HEK293 (cell line): ENCODE measurements at regions not wholly inside any gene's neighbourhood (a gene's known extent, or its start where the extent isn't known, plus 50 kb on each side); places are given as distances from the start of the nearest gene placed in this dataset.

ENCODE experiments used
- CTCF ChIA-PET: fragments of 350-600 bp; formaldehyde crosslinking; extraction: SDS; loops from one replicate; lab custom pipeline; 2021; ENCODE audit warnings: antibody characterized with exemption; lab: Yijun Ruan, JAX
- POLR2A ChIA-PET: fragments of 300-600 bp; formaldehyde crosslinking; extraction: SDS; loops from one replicate; lab custom pipeline; 2020; ENCODE audit warnings: antibody characterized with exemption, inconsistent platforms; lab: Yijun Ruan, JAX
- H3K27ac ChIP-seq: fragments of 200-500 bp; sonication (Bioruptor generic); 2 replicates; pipeline ENCODE4 v1.5.1; 2014; ENCODE audit warnings: low read depth, low read length, control low read depth, inconsistent platforms; ENCODE audit errors: extremely low read depth
- H3K36me3 ChIP-seq, 2 experiments: fragments of 200-500 bp in 1 of 2; sonication (Bioruptor generic) in 1 of 2; 1 replicate in 1 of 2; 2 replicates in 1 of 2; pipeline ENCODE4 v1.5.1; 2014 to 2017; ENCODE audit warnings: inconsistent platforms in 2 of 2, low read length in 2 of 2; ENCODE audit not compliant: control insufficient read depth in 2 of 2, insufficient read depth in 1 of 2
- H3K4me1 ChIP-seq: fragments of 200-500 bp; sonication (Bioruptor generic); 2 replicates; pipeline ENCODE4 v1.5.1; 2014; ENCODE audit warnings: mild to moderate bottlenecking, low read length, inconsistent platforms; ENCODE audit not compliant: control insufficient read depth, insufficient read depth
- H3K4me3 ChIP-seq: 2 replicates; pipeline ENCODE4 v1.5.1; 2011; ENCODE audit warnings: low read depth, mild to moderate bottlenecking, control low read depth, low read length, moderate library complexity
- H3K9me3 ChIP-seq: fragments of 200-500 bp; sonication (Bioruptor generic); 2 replicates; pipeline ENCODE4 v1.5.1; 2014; ENCODE audit warnings: low read depth, low read length, inconsistent platforms; ENCODE audit not compliant: control insufficient read depth, insufficient read depth
- GFI1B ChIP-seq: fragments of 450-650 bp; formaldehyde crosslinking; IDR thresholded peaks from 2 replicates; pipeline ENCODE4 v1.5.1; 2016; ENCODE audit warnings: missing biosample characterization, missing genetic modification characterization
- INSM2 ChIP-seq: fragments of 450-650 bp; formaldehyde crosslinking; IDR thresholded peaks from 2 replicates; pipeline ENCODE4 v1.5.1; 2016; ENCODE audit warnings: missing biosample characterization, missing genetic modification characterization
- KLF1 ChIP-seq: fragments of 450-650 bp; formaldehyde crosslinking; IDR thresholded peaks from 2 replicates; pipeline ENCODE4 v1.5.1; 2016; ENCODE audit warnings: missing biosample characterization, missing genetic modification characterization
- KLF16 ChIP-seq: fragments of 450-650 bp; formaldehyde crosslinking; IDR thresholded peaks from 2 replicates; pipeline ENCODE4 v1.5.1; 2017; ENCODE audit warnings: missing biosample characterization, missing genetic modification characterization
- KLF17 ChIP-seq: fragments of 450-650 bp; formaldehyde crosslinking; IDR thresholded peaks from 2 replicates; pipeline ENCODE4 v1.5.1; 2016; ENCODE audit warnings: missing biosample characterization, missing genetic modification characterization
- KLF9 ChIP-seq: fragments of 450-650 bp; formaldehyde crosslinking; IDR thresholded peaks from 2 replicates; pipeline ENCODE4 v1.5.1; 2016; ENCODE audit warnings: missing biosample characterization, missing genetic modification characterization, low read depth
- TRIM28 ChIP-seq: IDR thresholded peaks from 2 replicates; pipeline ENCODE4 v1.6.1; 2011; ENCODE audit warnings: low read length, control low read depth, borderline replicate concordance
- ZEB2 ChIP-seq: fragments of 450-650 bp; formaldehyde crosslinking; IDR thresholded peaks from 2 replicates; pipeline ENCODE4 v1.5.1; 2016; ENCODE audit warnings: missing biosample characterization, missing genetic modification characterization
- ZFP41 ChIP-seq: fragments of 450-650 bp; formaldehyde crosslinking; IDR thresholded peaks from 2 replicates; pipeline ENCODE4 v1.5.1; 2016; ENCODE audit warnings: missing biosample characterization, missing genetic modification characterization, borderline replicate concordance
- ZNF133 ChIP-seq: fragments of 450-650 bp; formaldehyde crosslinking; IDR thresholded peaks from 2 replicates; pipeline ENCODE4 v1.5.1; 2016; ENCODE audit warnings: missing biosample characterization, missing genetic modification characterization
- ZNF214 ChIP-seq: fragments of 450-650 bp; formaldehyde crosslinking; IDR thresholded peaks from 2 replicates; pipeline ENCODE4 v1.5.1; 2017; ENCODE audit warnings: missing biosample characterization, mild to moderate bottlenecking, missing genetic modification characterization, borderline replicate concordance
- ZNF239 ChIP-seq: fragments of 450-650 bp; formaldehyde crosslinking; IDR thresholded peaks from 2 replicates; pipeline ENCODE4 v1.5.1; 2016; ENCODE audit warnings: missing biosample characterization, missing genetic modification characterization
- ZNF26 ChIP-seq: fragments of 450-650 bp; formaldehyde crosslinking; IDR thresholded peaks from 2 replicates; pipeline ENCODE4 v1.5.1; 2016; ENCODE audit warnings: missing biosample characterization, missing genetic modification characterization
- ZNF514 ChIP-seq: fragments of 450-650 bp; formaldehyde crosslinking; IDR thresholded peaks from 2 replicates; pipeline ENCODE4 v1.5.1; 2016; ENCODE audit warnings: missing biosample characterization, missing genetic modification characterization
- ZNF521 ChIP-seq: fragments of 450-650 bp; formaldehyde crosslinking; IDR thresholded peaks from 2 replicates; pipeline ENCODE4 v1.5.1; 2017; ENCODE audit warnings: missing biosample characterization, mild to moderate bottlenecking, missing genetic modification characterization
- ZNF561 ChIP-seq: fragments of 450-650 bp; IDR thresholded peaks from 2 replicates; pipeline ENCODE4 v1.5.1; 2018; ENCODE audit warnings: missing biosample characterization, missing genetic modification characterization, borderline replicate concordance
- ZNF623 ChIP-seq: fragments of 450-650 bp; formaldehyde crosslinking; IDR thresholded peaks from 2 replicates; pipeline ENCODE4 v1.5.1; 2016; ENCODE audit warnings: missing biosample characterization, missing genetic modification characterization
- ZNF660 ChIP-seq: fragments of 450-650 bp; IDR thresholded peaks from 2 replicates; pipeline ENCODE4 v1.5.1; 2018; ENCODE audit warnings: missing biosample characterization, mild to moderate bottlenecking, missing genetic modification characterization
- ZNF677 ChIP-seq: fragments of 450-650 bp; IDR thresholded peaks from 2 replicates; pipeline ENCODE4 v1.5.0; 2018; ENCODE audit warnings: missing biosample characterization, mild to moderate bottlenecking, missing genetic modification characterization, moderate library complexity
- ZNF704 ChIP-seq: fragments of 450-650 bp; formaldehyde crosslinking; IDR thresholded peaks from 2 replicates; pipeline ENCODE4 v1.5.1; 2016; ENCODE audit warnings: missing biosample characterization, missing genetic modification characterization
- ZNF776 ChIP-seq: fragments of 450-650 bp; formaldehyde crosslinking; IDR thresholded peaks from 2 replicates; pipeline ENCODE4 v1.5.0; 2017; ENCODE audit warnings: missing biosample characterization, missing genetic modification characterization, borderline replicate concordance
- ZNF792 ChIP-seq: fragments of 450-650 bp; formaldehyde crosslinking; IDR thresholded peaks from 2 replicates; pipeline ENCODE4 v1.5.1; 2016; ENCODE audit warnings: missing biosample characterization, missing genetic modification characterization
- ZSCAN4 ChIP-seq: fragments of 450-650 bp; formaldehyde crosslinking; IDR thresholded peaks from 2 replicates; pipeline ENCODE4 v1.5.1; 2017; ENCODE audit warnings: missing biosample characterization, missing genetic modification characterization
- TF ChIP-seq, protein P1 (sequence below): fragments of 450-650 bp; formaldehyde crosslinking; IDR thresholded peaks from 2 replicates; pipeline ENCODE4 v1.5.1; 2017; ENCODE audit warnings: missing biosample characterization, missing genetic modification characterization

DNA sequence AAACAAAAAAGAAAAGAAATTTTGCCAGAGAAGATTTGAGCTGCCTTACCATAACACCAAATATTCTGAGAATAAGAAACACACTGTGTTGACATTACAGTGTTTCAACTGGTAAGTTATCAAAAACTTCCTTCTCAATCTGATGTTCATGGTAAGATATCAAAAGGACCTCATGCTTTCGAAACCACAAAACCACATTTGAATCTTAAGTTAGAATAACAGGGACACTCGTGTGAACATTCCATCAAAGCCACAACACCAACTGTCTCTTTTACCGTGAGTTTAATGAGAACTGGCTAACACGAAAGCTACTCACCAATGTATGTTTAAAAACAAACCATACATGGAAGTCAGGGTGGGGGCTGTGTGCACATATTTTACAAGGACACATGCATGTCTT, 73.0 kb upstream of the OPRM1 start:
- no peak overlapping the region for H3K27ac ChIP-seq
- H3K4me1 ChIP-seq = no peaks in the 10 kb centered on the region
- H3K9me3 ChIP-seq = no peaks in the 10 kb centered on the region
- POLR2A ChIA-PET = no interaction called here
- H3K36me3 ChIP-seq = no peaks in the 10 kb centered on the region
- TF ChIP-seq KLF1 = no peak
- TF ChIP-seq, protein P1, sequence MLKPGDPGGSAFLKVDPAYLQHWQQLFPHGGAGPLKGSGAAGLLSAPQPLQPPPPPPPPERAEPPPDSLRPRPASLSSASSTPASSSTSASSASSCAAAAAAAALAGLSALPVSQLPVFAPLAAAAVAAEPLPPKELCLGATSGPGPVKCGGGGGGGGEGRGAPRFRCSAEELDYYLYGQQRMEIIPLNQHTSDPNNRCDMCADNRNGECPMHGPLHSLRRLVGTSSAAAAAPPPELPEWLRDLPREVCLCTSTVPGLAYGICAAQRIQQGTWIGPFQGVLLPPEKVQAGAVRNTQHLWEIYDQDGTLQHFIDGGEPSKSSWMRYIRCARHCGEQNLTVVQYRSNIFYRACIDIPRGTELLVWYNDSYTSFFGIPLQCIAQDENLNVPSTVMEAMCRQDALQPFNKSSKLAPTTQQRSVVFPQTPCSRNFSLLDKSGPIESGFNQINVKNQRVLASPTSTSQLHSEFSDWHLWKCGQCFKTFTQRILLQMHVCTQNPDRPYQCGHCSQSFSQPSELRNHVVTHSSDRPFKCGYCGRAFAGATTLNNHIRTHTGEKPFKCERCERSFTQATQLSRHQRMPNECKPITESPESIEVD (tag by site-specific recombination) = no peak
- TF ChIP-seq TRIM28 = no peak
- TF ChIP-seq ZNF26 = no peak
- TF ChIP-seq GFI1B (tag by site-specific recombination) = no peak
- TF ChIP-seq ZNF792 = no peak
- TF ChIP-seq ZNF561 (tag by site-specific recombination) = no peak
- CTCF ChIA-PET = no interaction called here
- no peak overlapping the region for H3K4me3 ChIP-seq

GRCh38 chr6:153963352-153963751, 75.7 kb upstream of the OPRM1 start:
- Histone ChIP-seq H3K4me3 (no peak overlapping the region), H3K36me3 (no peaks in the 10 kb centered on the region), H3K27ac (no peak overlapping the region)
- CTCF ChIA-PET = no interaction called here
- POLR2A ChIA-PET = no interaction called here
- no peak for TF ChIP-seq KLF9 (tag by site-specific recombination)
- TF ChIP-seq, all 188 proteins: peak for 0
- Histone ChIP-seq H3K9me3 (no peaks in the 10 kb centered on the region), H3K4me1 (no peaks in the 10 kb centered on the region)

- no peak overlapping the region for H3K4me3 ChIP-seq
- TF ChIP-seq ZEB2 (tag by site-specific recombination) (no peak), ZNF239 (no peak), ZNF660 (tag by site-specific recombination) (no peak), ZNF677 (no peak), INSM2 (tag by site-specific recombination) (no peak), KLF16 (tag by site-specific recombination) (no peak), ZNF521 (no peak), ZNF133 (tag by site-specific recombination) (no peak), ZNF623 (tag by site-specific recombination) (no peak), ZSCAN4 (no peak), KLF17 (tag by site-specific recombination) (no peak), ZNF776 (tag by site-specific recombination) (no peak), ZNF214 (tag by site-specific recombination) (no peak), ZFP41 (tag by site-specific recombination) (no peak), ZNF704 (no peak), ZNF514 (no peak)
- TF ChIP-seq, all 188 proteins: peak for 0
- no peaks in the 10 kb centered on the region for H3K4me1 ChIP-seq
- no peaks in the 10 kb centered on the region for H3K36me3 ChIP-seq
- POLR2A ChIA-PET = no interaction called here
- H3K9me3 ChIP-seq = no peaks in the 10 kb centered on the region
- no peak overlapping the region for H3K27ac ChIP-seq
- CTCF ChIA-PET = interaction anchor here (2.6 kb wide), 1 partner anchor 14 kb away, joined by 13 read pairs; no protein-coding TSS in a partner anchor
Measured at GRCh38 chr6:153962555-153962954, 76.5 kb upstream of the OPRM1 start.
